ENCODE measurements at regions not wholly inside any gene's neighbourhood (a gene's known extent, or its start where the extent isn't known, plus 50 kb on each side); places are given as distances from the start of the nearest gene placed in this dataset.
"Not testable (repeated sequence)": the region's sequence is repeated elsewhere in the genome, so short reads cannot be mapped to it uniquely, and the experiment has no call there.

- H3K27ac Mint-ChIP-seq, result no peak overlapping the region
- no peak for TF ChIP-seq CTCF (IDR thresholded peaks at IDR 0.05)
- H3K4me3 Mint-ChIP-seq, result no peak overlapping the region
- ChIA-PET CTCF (no interaction called here), POLR2A (no interaction called here)
- Histone ChIP-seq H3K27me3 (ENCODE audit: control insufficient read depth in 1 of 2, insufficient read depth in 2 of 2, low read length in 2 of 2) (no peaks in the 10 kb centered on the region), H3K9me3 (ENCODE audit: control insufficient read depth in 1 of 2, insufficient read depth in 1 of 2, low read length in 2 of 2) (no peaks in the 10 kb centered on the region), H3K4me1 (ENCODE audit: insufficient read depth, low read length) (no peaks in the 10 kb centered on the region), H3K36me3 (ENCODE audit: insufficient read depth, low read length) (no peaks in the 10 kb centered on the region), H3K4me3 (ENCODE audit: low read length) (no peak overlapping the region), H3K27ac (ENCODE audit: low read depth in 1 of 2, low read length in 2 of 2) (no peak overlapping the region)
- H3K27me3 Mint-ChIP-seq, result no peaks in the 10 kb centered on the region
- H3K9me3 Mint-ChIP-seq, result peaks cover 7% of the 10 kb centered on the region
- no peak for ATAC-seq (ENCODE audit: poor library complexity)
- H3K4me1 Mint-ChIP-seq (ENCODE audit: low read depth), result no peaks in the 10 kb centered on the region
- H3K36me3 Mint-ChIP-seq (ENCODE audit: low read depth), result no peaks in the 10 kb centered on the region
- no peak for DNase-seq
- intact Hi-C loops (cut with DNase I, micrococcal nuclease), result no loop called here
Measured at GRCh38 chr4:95761871-95762270, 78.0 kb upstream of the PDHA2 start.

GRCh38 chr4:95761426-95761825 lies 78.5 kb upstream of the PDHA2 start:
- Histone ChIP-seq H3K9me3 (ENCODE audit: control insufficient read depth in 1 of 2, insufficient read depth in 1 of 2, low read length in 2 of 2) (no peaks in the 10 kb centered on the region), H3K27ac (ENCODE audit: low read depth in 1 of 2, low read length in 2 of 2) (no peak overlapping the region), H3K4me1 (ENCODE audit: insufficient read depth, low read length) (no peaks in the 10 kb centered on the region), H3K36me3 (ENCODE audit: insufficient read depth, low read length) (no peaks in the 10 kb centered on the region), H3K4me3 (ENCODE audit: low read length) (no peak overlapping the region), H3K27me3 (ENCODE audit: control insufficient read depth in 1 of 2, insufficient read depth in 2 of 2, low read length in 2 of 2) (no peaks in the 10 kb centered on the region)
- no peaks in the 10 kb centered on the region for H3K36me3 Mint-ChIP-seq (ENCODE audit: low read depth)
- no peak overlapping the region for H3K27ac Mint-ChIP-seq
- no peak for ATAC-seq (ENCODE audit: poor library complexity)
- CTCF ChIA-PET, result interaction anchor here (0.6 kb wide), 1 partner anchor 14 kb away, joined by 3 read pairs; no protein-coding TSS in a partner anchor
- POLR2A ChIA-PET, result no interaction called here
- H3K4me3 Mint-ChIP-seq, result no peak overlapping the region
- H3K4me1 Mint-ChIP-seq (ENCODE audit: low read depth), result no peaks in the 10 kb centered on the region
- DNase-seq, result no peak
- intact Hi-C loops (cut with DNase I, micrococcal nuclease), result no loop called here
- no peaks in the 10 kb centered on the region for H3K27me3 Mint-ChIP-seq
- peaks cover 7% of the 10 kb centered on the region for H3K9me3 Mint-ChIP-seq
- TF ChIP-seq CTCF (IDR thresholded peaks at IDR 0.05), result no peak

GRCh38 chr4:95760646-95761045 lies 79.2 kb upstream of the PDHA2 start:
- H3K4me1 ChIP-seq (ENCODE audit: insufficient read depth, low read length); H3K27ac ChIP-seq (ENCODE audit: low read depth in 1 of 2, low read length in 2 of 2); H3K36me3 Mint-ChIP-seq (ENCODE audit: low read depth); H3K27me3 ChIP-seq (ENCODE audit: control insufficient read depth in 1 of 2, insufficient read depth in 2 of 2, low read length in 2 of 2); H3K27ac Mint-ChIP-seq; H3K27me3 Mint-ChIP-seq; DNase-seq; H3K4me3 ChIP-seq (ENCODE audit: low read length); H3K9me3 Mint-ChIP-seq; intact Hi-C loops (cut with DNase I, micrococcal nuclease); H3K4me3 Mint-ChIP-seq; ATAC-seq (ENCODE audit: poor library complexity); H3K4me1 Mint-ChIP-seq (ENCODE audit: low read depth); POLR2A ChIA-PET; H3K9me3 ChIP-seq (ENCODE audit: control insufficient read depth in 1 of 2, insufficient read depth in 1 of 2, low read length in 2 of 2); H3K36me3 ChIP-seq (ENCODE audit: insufficient read depth, low read length): not testable (repeated sequence)
- CTCF ChIA-PET, result interaction anchor here (0.6 kb wide), 1 partner anchor 14 kb away, joined by 3 read pairs; no protein-coding TSS in a partner anchor

- H3K36me3 Mint-ChIP-seq (ENCODE audit: low read depth), result no peaks in the 10 kb centered on the region
- no peak overlapping the region for H3K4me3 Mint-ChIP-seq
- no peak overlapping the region for H3K4me3 ChIP-seq (ENCODE audit: low read length)
- POLR2A ChIA-PET, result no interaction called here
- H3K9me3 Mint-ChIP-seq, result peaks cover under 1% of the 10 kb centered on the region
- no peak overlapping the region for H3K27ac ChIP-seq (ENCODE audit: low read depth in 1 of 2, low read length in 2 of 2)
- no peak for ATAC-seq (ENCODE audit: poor library complexity)
- no peaks in the 10 kb centered on the region for H3K27me3 ChIP-seq (ENCODE audit: control insufficient read depth in 1 of 2, insufficient read depth in 2 of 2, low read length in 2 of 2)
- DNase-seq, result no peak
- H3K9me3 ChIP-seq (ENCODE audit: control insufficient read depth in 1 of 2, insufficient read depth in 1 of 2, low read length in 2 of 2), result no peaks in the 10 kb centered on the region
- no peaks in the 10 kb centered on the region for H3K36me3 ChIP-seq (ENCODE audit: insufficient read depth, low read length)
- TF ChIP-seq CTCF (IDR thresholded peaks at IDR 0.05), result no peak
- H3K4me1 ChIP-seq (ENCODE audit: insufficient read depth, low read length), result no peaks in the 10 kb centered on the region
- H3K4me1 Mint-ChIP-seq (ENCODE audit: low read depth), result no peaks in the 10 kb centered on the region
- no peaks in the 10 kb centered on the region for H3K27me3 Mint-ChIP-seq
- intact Hi-C loops (cut with DNase I, micrococcal nuclease), result no loop called here
- CTCF ChIA-PET, result no interaction called here
- H3K27ac Mint-ChIP-seq, result no peak overlapping the region
Measured at GRCh38 chr4:95758001-95758400, 81.9 kb upstream of the PDHA2 start.
